ENCODE measurements at regions not wholly inside any gene's neighbourhood (a gene's known extent, or its start where the extent isn't known, plus 50 kb on each side); places are given as distances from the start of the nearest gene placed in this dataset.

- TF ChIP-seq CTCF (IDR thresholded peaks at IDR 0.05) (no peak), POLR2A (IDR thresholded peaks at IDR 0.05) (no peak)
These were observed 83.0 kb downstream of the TENT5A start for GRCh38 chr6:81669445-81669844.

Data from lower leg skin (tissue), 3 donors.